ENCODE measurements at regions not wholly inside any gene's neighbourhood (a gene's known extent, or its start where the extent isn't known, plus 50 kb on each side); places are given as distances from the start of the nearest gene placed in this dataset.

DNA sequence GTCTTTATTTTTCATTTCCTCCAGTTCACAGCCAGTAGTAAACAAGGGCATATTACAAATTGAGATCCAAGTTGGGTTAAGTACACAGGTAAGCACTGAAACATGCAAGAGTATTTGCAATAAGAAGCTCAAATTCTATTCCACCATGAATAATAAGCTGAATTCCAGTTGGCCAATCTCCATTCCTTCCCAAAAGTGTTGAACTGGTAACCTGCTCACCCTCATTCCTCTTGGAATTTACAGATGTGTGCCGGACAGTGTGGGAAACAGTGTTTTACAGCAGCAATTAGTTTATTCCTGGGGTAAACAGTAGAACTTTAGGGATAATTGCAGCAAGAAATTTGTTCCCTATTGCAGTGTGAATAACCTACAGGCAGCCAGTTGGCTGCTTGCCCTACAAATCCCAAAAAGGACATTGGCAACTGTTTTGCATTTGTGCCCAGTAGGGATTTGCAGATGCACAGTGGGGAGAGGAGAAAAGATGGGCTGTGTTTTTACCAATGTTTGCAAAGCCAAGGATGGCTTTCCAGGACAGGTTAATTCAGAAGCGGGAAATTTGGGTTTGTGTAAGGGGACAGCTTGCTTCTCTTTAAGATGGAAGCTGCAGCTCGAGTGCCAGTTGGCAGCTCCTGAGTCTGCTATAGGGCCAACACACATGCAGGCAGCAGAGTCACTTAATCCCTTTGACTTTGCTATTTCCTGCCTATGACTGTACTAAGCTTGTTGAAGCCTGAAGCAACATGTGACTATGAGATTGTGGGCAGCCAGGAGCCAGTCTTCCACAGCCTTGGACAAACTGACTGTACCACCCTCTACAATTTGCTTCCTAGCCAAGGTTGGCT, 318.9 kb downstream of the MAP2K6 start:
- 67 to 75% methylated on average over 3 of the region's 3 CpGs for WGBS, 2 donors
- TF ChIP-seq POLR2AphosphoS5 (IDR thresholded peaks at IDR 0.05), result no peak
- TF ChIP-seq POLR2A (IDR thresholded peaks at IDR 0.05), result no peak
- TF ChIP-seq, protein P1, sequence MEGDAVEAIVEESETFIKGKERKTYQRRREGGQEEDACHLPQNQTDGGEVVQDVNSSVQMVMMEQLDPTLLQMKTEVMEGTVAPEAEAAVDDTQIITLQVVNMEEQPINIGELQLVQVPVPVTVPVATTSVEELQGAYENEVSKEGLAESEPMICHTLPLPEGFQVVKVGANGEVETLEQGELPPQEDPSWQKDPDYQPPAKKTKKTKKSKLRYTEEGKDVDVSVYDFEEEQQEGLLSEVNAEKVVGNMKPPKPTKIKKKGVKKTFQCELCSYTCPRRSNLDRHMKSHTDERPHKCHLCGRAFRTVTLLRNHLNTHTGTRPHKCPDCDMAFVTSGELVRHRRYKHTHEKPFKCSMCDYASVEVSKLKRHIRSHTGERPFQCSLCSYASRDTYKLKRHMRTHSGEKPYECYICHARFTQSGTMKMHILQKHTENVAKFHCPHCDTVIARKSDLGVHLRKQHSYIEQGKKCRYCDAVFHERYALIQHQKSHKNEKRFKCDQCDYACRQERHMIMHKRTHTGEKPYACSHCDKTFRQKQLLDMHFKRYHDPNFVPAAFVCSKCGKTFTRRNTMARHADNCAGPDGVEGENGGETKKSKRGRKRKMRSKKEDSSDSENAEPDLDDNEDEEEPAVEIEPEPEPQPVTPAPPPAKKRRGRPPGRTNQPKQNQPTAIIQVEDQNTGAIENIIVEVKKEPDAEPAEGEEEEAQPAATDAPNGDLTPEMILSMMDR (IDR thresholded peaks at IDR 0.05), result no peak
- TF ChIP-seq EP300 (IDR thresholded peaks at IDR 0.05), result no peak
- H3K4me3 ChIP-seq, result no peak overlapping the region
- no peaks in the 10 kb centered on the region for H3K36me3 ChIP-seq
- no peaks in the 10 kb centered on the region for H3K4me1 ChIP-seq
- ATAC-seq (ENCODE audit: low FRiP score in 2 of 2) (no peak), DNase-seq (no peak)
- no peaks in the 10 kb centered on the region for H3K27me3 ChIP-seq
- H3K27ac ChIP-seq, result no peak overlapping the region
- H3K9me3 ChIP-seq, result no peaks in the 10 kb centered on the region

DNA sequence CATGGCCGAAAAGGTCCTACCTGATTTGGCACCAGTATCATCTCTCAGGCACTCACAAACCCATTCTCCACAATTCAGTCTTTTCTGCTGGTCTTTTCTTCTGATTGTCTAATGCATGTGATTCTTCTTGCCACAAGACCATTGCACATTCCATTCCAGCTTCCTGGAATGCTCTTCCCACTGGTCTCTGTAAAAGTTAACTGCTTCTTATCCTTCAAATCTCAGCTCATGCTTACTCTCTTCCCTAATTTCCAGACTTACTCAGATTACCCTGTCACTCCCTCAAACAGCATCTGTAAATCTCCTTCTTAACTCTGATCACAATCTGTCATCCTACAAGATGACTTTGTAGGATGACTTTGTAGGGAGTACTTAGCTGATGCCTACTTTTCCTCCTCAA, 320.2 kb downstream of the MAP2K6 start:
- Histone ChIP-seq H3K4me3 (no peak overlapping the region), H3K4me1 (no peaks in the 10 kb centered on the region), H3K36me3 (no peaks in the 10 kb centered on the region), H3K27ac (no peak overlapping the region), H3K9me3 (no peaks in the 10 kb centered on the region), H3K27me3 (no peaks in the 10 kb centered on the region)
- TF ChIP-seq EP300 (IDR thresholded peaks at IDR 0.05), result no peak
- TF ChIP-seq, protein P1 (IDR thresholded peaks at IDR 0.05), result no peak
- TF ChIP-seq POLR2AphosphoS5 (IDR thresholded peaks at IDR 0.05), result no peak
- TF ChIP-seq POLR2A (IDR thresholded peaks at IDR 0.05), result no peak
- DNase-seq (no peak), ATAC-seq (ENCODE audit: low FRiP score in 2 of 2) (no peak)
- WGBS, 2 donors, result 90 to 92% methylated on average over 1 of the region's 1 CpG

DNA sequence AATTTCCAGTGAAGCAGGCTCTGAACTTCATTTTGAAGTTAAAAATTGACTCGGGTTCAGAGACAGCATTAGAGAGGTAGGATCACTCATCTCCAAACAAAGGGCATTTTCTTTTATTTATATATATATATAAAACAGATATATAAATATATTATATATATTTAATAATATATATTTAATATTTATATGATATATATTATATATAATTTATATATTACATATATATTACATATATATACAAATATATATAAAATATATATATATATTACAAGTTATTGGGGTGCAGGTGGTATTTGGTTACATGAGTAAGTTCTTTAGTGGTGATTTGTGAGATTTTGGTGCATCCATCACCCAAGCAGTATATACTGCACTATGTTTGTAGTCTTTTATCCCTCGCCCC, 320.8 kb downstream of the MAP2K6 start:
- H3K36me3 ChIP-seq, result no peaks in the 10 kb centered on the region
- DNase-seq (no peak), ATAC-seq (ENCODE audit: low FRiP score in 2 of 2) (no peak)
- TF ChIP-seq, protein P1 (IDR thresholded peaks at IDR 0.05), result no peak
- TF ChIP-seq POLR2AphosphoS5 (IDR thresholded peaks at IDR 0.05), result no peak
- TF ChIP-seq POLR2A (IDR thresholded peaks at IDR 0.05), result no peak
- no peak for TF ChIP-seq EP300 (IDR thresholded peaks at IDR 0.05)
- WGBS, 2 donors, result 85 to 87% methylated on average over 2 of the region's 2 CpGs
- no peaks in the 10 kb centered on the region for H3K27me3 ChIP-seq
- H3K4me1 ChIP-seq, result no peaks in the 10 kb centered on the region
- no peak overlapping the region for H3K27ac ChIP-seq
- H3K4me3 ChIP-seq, result no peak overlapping the region
- no peaks in the 10 kb centered on the region for H3K9me3 ChIP-seq

DNA sequence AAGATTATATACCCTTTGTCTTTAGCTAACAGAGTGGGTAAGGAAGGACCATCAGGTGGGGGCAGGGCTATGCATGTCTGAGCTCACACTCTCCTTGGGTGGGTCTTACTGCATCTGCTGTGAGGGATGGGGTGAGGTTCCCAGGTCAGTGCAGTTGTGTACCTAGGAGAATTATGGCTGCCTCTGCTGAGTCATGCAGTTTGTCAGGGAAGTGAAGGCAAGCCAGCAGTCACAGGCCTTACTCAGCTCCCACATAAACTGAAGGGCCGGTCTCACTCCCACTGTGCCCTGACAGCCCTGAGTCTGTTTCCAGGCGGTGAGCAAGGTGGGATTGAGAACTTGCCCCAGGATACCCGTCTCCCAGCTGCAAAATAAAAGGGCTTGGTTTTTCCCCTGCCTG, 328.6 kb downstream of the MAP2K6 start:
- TF ChIP-seq, protein P1 (IDR thresholded peaks at IDR 0.05), result no peak
- no peak for TF ChIP-seq POLR2AphosphoS5 (IDR thresholded peaks at IDR 0.05)
- no peak for TF ChIP-seq POLR2A (IDR thresholded peaks at IDR 0.05)
- no peak for TF ChIP-seq EP300 (IDR thresholded peaks at IDR 0.05)
- Histone ChIP-seq H3K27ac (no peak overlapping the region), H3K4me3 (no peak overlapping the region), H3K27me3 (no peaks in the 10 kb centered on the region), H3K4me1 (no peaks in the 10 kb centered on the region), H3K9me3 (no peaks in the 10 kb centered on the region), H3K36me3 (no peaks in the 10 kb centered on the region)
- no peak for ATAC-seq (ENCODE audit: low FRiP score in 2 of 2)
- 93 to 100% methylated on average over 1 to 2 of the region's 3 CpGs for WGBS, 2 donors
- DNase-seq, result no peak

All from upper lobe of left lung (tissue), 6 donors.